ENCODE measurements at regions not wholly inside any gene's neighbourhood (a gene's known extent, or its start where the extent isn't known, plus 50 kb on each side); places are given as distances from the start of the nearest gene placed in this dataset.

GRCh38 chr7:54906963-54907362 is 111.9 kb upstream of the EGFR start:
- TF ChIP-seq CTCF (IDR thresholded peaks at IDR 0.05; ENCODE audit: insufficient read depth, low read length, poor library complexity, severe bottlenecking) (no peak), EZH2phosphoT487 (conservative IDR thresholded peaks at IDR 0.05; ENCODE audit: low read length) (no peak)
- Histone ChIP-seq H3K4me2 (ENCODE audit: low read depth, low read length, poor library complexity, severe bottlenecking) (no peak overlapping the region), H3K27me3 (ENCODE audit: low read length) (no peaks in the 10 kb centered on the region), H3K9ac (ENCODE audit: low read length) (no peak overlapping the region), H3K9me2 (replicated peaks; ENCODE audit: insufficient read depth, low read length) (no peaks in the 10 kb centered on the region), H3K4me3 (ENCODE audit: insufficient read depth, low read length, poor library complexity, severe bottlenecking) (no peak overlapping the region), H4K20me1 (ENCODE audit: low read depth, low read length) (no peaks in the 10 kb centered on the region), H3K79me2 (ENCODE audit: insufficient read depth, low read length) (no peaks in the 10 kb centered on the region), H3F3A (ENCODE audit: insufficient read depth) (no peaks in the 10 kb centered on the region), H3K9me3 (ENCODE audit: insufficient read depth, low read length) (no peaks in the 10 kb centered on the region), H3K27ac (ENCODE audit: low read depth, low read length) (no peak overlapping the region), H3K36me3 (ENCODE audit: low read length) (no peaks in the 10 kb centered on the region), H2AFZ (ENCODE audit: low read depth, low read length, severe bottlenecking) (no peak overlapping the region)

- Histone ChIP-seq H3K27ac (ENCODE audit: low read depth, low read length) (no peak overlapping the region), H3K79me2 (ENCODE audit: insufficient read depth, low read length) (no peaks in the 10 kb centered on the region), H3K9ac (ENCODE audit: low read length) (no peak overlapping the region), H3K4me2 (ENCODE audit: low read depth, low read length, poor library complexity, severe bottlenecking) (no peak overlapping the region), H3K4me3 (ENCODE audit: insufficient read depth, low read length, poor library complexity, severe bottlenecking) (no peak overlapping the region), H2AFZ (ENCODE audit: low read depth, low read length, severe bottlenecking) (no peak overlapping the region), H3K9me3 (ENCODE audit: insufficient read depth, low read length) (no peaks in the 10 kb centered on the region), H4K20me1 (ENCODE audit: low read depth, low read length) (no peaks in the 10 kb centered on the region), H3K9me2 (replicated peaks; ENCODE audit: insufficient read depth, low read length) (no peaks in the 10 kb centered on the region), H3F3A (ENCODE audit: insufficient read depth) (no peaks in the 10 kb centered on the region), H3K27me3 (ENCODE audit: low read length) (no peaks in the 10 kb centered on the region), H3K36me3 (ENCODE audit: low read length) (no peaks in the 10 kb centered on the region)
- TF ChIP-seq EZH2phosphoT487 (conservative IDR thresholded peaks at IDR 0.05; ENCODE audit: low read length) (no peak), CTCF (IDR thresholded peaks at IDR 0.05; ENCODE audit: insufficient read depth, low read length, poor library complexity, severe bottlenecking) (no peak)
Measured at GRCh38 chr7:54907981-54908380, 110.8 kb upstream of the EGFR start.

- Histone ChIP-seq H3K27ac (ENCODE audit: low read depth, low read length) (no peak overlapping the region), H4K20me1 (ENCODE audit: low read depth, low read length) (no peaks in the 10 kb centered on the region), H3K9ac (ENCODE audit: low read length) (no peak overlapping the region), H3K9me2 (replicated peaks; ENCODE audit: insufficient read depth, low read length) (no peaks in the 10 kb centered on the region), H3K36me3 (ENCODE audit: low read length) (no peaks in the 10 kb centered on the region), H3K9me3 (ENCODE audit: insufficient read depth, low read length) (no peaks in the 10 kb centered on the region), H3K79me2 (ENCODE audit: insufficient read depth, low read length) (no peaks in the 10 kb centered on the region), H2AFZ (ENCODE audit: low read depth, low read length, severe bottlenecking) (no peak overlapping the region), H3K4me2 (ENCODE audit: low read depth, low read length, poor library complexity, severe bottlenecking) (no peak overlapping the region), H3K4me3 (ENCODE audit: insufficient read depth, low read length, poor library complexity, severe bottlenecking) (no peak overlapping the region), H3K27me3 (ENCODE audit: low read length) (no peaks in the 10 kb centered on the region), H3F3A (ENCODE audit: insufficient read depth) (no peaks in the 10 kb centered on the region)
- no peak for TF ChIP-seq CTCF (IDR thresholded peaks at IDR 0.05; ENCODE audit: insufficient read depth, low read length, poor library complexity, severe bottlenecking)
- TF ChIP-seq EZH2phosphoT487 (conservative IDR thresholded peaks at IDR 0.05; ENCODE audit: low read length) = no peak
Measured at GRCh38 chr7:54908760-54909438, 109.9 kb upstream of the EGFR start.

Measured in SU-DHL-6 (cell line).